SK-N-SH (cell line): ENCODE measurements at regions not wholly inside any gene's neighbourhood (a gene's known extent, or its start where the extent isn't known, plus 50 kb on each side); places are given as distances from the start of the nearest gene placed in this dataset.

Experiments used
- CTCF ChIA-PET: fragments of 300-600, 350-600 bp; formaldehyde crosslinking; extraction: SDS; loops from one replicate; lab custom pipeline; 2021; lab: Yijun Ruan, JAX
- POLR2A ChIA-PET: fragments of 350-600 bp; sonication (Branson Sonifier 250); formaldehyde crosslinking; extraction: SDS; loops from one replicate; lab custom pipeline; 2020; ENCODE audit warnings: antibody characterized with exemption, inconsistent platforms; lab: Yijun Ruan, JAX
- DNase-seq: peaks from one replicate; pipeline ENCODE4 v3.0.0; 2012
- H2AFZ ChIP-seq: fragments of 200-600 bp; sonication (generic); 2 replicates; pipeline ENCODE4 v1.8.1; 2016; ENCODE audit warnings: antibody characterized with exemption, mild to moderate bottlenecking, low read depth
- H3F3A ChIP-seq: fragments of 200-600 bp; sonication (generic); replicated peaks from 2 replicates; pipeline ENCODE3; 2016; ENCODE audit warnings: antibody characterized with exemption, mild to moderate bottlenecking; ENCODE audit not compliant: insufficient read depth
- H3K27ac ChIP-seq, 2 experiments: fragments of 200-500 bp in 1 of 2; fragments of 200-600 bp in 1 of 2; sonication (Bioruptor generic) in 1 of 2; sonication (generic), shearing (Covaris generic) in 1 of 2; 2 replicates each; pipeline versions ENCODE4 v1.5.1 to v1.6.1; 2014 to 2016; ENCODE audit warnings: low read depth in 2 of 2, inconsistent platforms in 1 of 2, low read length in 1 of 2, mild to moderate bottlenecking in 1 of 2, mixed read lengths in 1 of 2
- H3K27me3 ChIP-seq: fragments of 200-600 bp; sonication (generic), shearing (Covaris generic); 2 replicates; pipeline ENCODE4 v1.6.1; 2016; ENCODE audit warnings: mixed run types; ENCODE audit not compliant: insufficient read depth
- H3K36me3 ChIP-seq, 2 experiments: fragments of 200-500 bp in 1 of 2; fragments of 200-600 bp in 1 of 2; sonication (Bioruptor generic) in 1 of 2; sonication (generic) in 1 of 2; replicated peaks in 1 of 2; 2 replicates each; pipeline versions ENCODE3 to v1.5.1; 2014 to 2016; ENCODE audit warnings: low read length in 1 of 2, mild to moderate bottlenecking in 1 of 2; ENCODE audit not compliant: insufficient read depth in 2 of 2, control insufficient read depth in 1 of 2
- H3K4me1 ChIP-seq, 2 experiments: fragments of 200-500 bp in 1 of 2; fragments of 200-600 bp in 1 of 2; sonication (Bioruptor generic) in 1 of 2; sonication (generic), shearing (Covaris generic) in 1 of 2; 2 replicates each; pipeline versions ENCODE4 v1.5.1 to v1.6.1; 2014 to 2016; ENCODE audit warnings: low read depth in 1 of 2, low read length in 1 of 2, mixed run types in 1 of 2; ENCODE audit not compliant: insufficient read depth in 2 of 2, control insufficient read depth in 1 of 2
- H3K4me2 ChIP-seq: fragments of 200-600 bp; sonication (generic), shearing (Covaris generic); 2 replicates; pipeline ENCODE4 v1.6.1; 2017; ENCODE audit warnings: mixed run types
- H3K4me3 ChIP-seq, 2 experiments: fragments of 200-500 bp in 1 of 2; fragments of 200-600 bp in 1 of 2; sonication (Bioruptor generic) in 1 of 2; sonication (generic), shearing (Covaris generic) in 1 of 2; 2 replicates each; pipeline versions ENCODE4 v1.5.1 to v1.8.1; 2014 to 2016; ENCODE audit warnings: low read depth in 2 of 2, inconsistent platforms in 1 of 2, low read length in 1 of 2, mild to moderate bottlenecking in 1 of 2, mixed read lengths in 1 of 2, moderate library complexity in 1 of 2
- H3K79me2 ChIP-seq: fragments of 200-600 bp; sonication (generic); 2 replicates; pipeline ENCODE4 v1.8.1; 2017; ENCODE audit warnings: mild to moderate bottlenecking; ENCODE audit not compliant: insufficient read depth
- H3K9ac ChIP-seq: fragments of 200-600 bp; sonication (generic); 2 replicates; pipeline ENCODE4 v1.6.1; 2017; ENCODE audit warnings: mixed run types
- H3K9me2 ChIP-seq: fragments of 200-600 bp; sonication (generic); 2 replicates; pipeline ENCODE4 v1.6.1; 2017; ENCODE audit warnings: mixed run types
- H3K9me3 ChIP-seq: fragments of 200-600 bp; sonication (generic); 2 replicates; pipeline ENCODE4 v1.6.1; 2017; ENCODE audit warnings: mixed run types, mild to moderate bottlenecking, moderate library complexity
- H4K20me1 ChIP-seq: fragments of 200-600 bp; sonication (generic); 2 replicates; pipeline ENCODE4 v1.6.1; 2017; ENCODE audit warnings: mild to moderate bottlenecking, mixed run types; ENCODE audit not compliant: insufficient read depth
- CHD2 ChIP-seq: fragments of 150-350 bp; IDR thresholded peaks from 2 replicates; pipeline ENCODE4 v1.6.1; 2018; ENCODE audit warnings: low read length; ENCODE audit not compliant: partially characterized antibody
- ELF1 ChIP-seq: IDR thresholded peaks from 2 replicates; pipeline ENCODE4 v1.4.0; 2012
- FOXJ3 ChIP-seq: sonication (generic); formaldehyde crosslinking; IDR thresholded peaks from 2 replicates; pipeline ENCODE4 v1.5.1; 2020; ENCODE audit warnings: mild to moderate bottlenecking, missing genetic modification reagents
- FOXM1 ChIP-seq: IDR thresholded peaks from 2 replicates; pipeline ENCODE4 v1.4.0; 2012; ENCODE audit warnings: low read depth, mild to moderate bottlenecking
- GABPA ChIP-seq: IDR thresholded peaks from 2 replicates; pipeline ENCODE4 v1.4.0; 2012; ENCODE audit warnings: low read depth, mild to moderate bottlenecking
- GATA2 ChIP-seq: sonication (generic); formaldehyde crosslinking; IDR thresholded peaks from 2 replicates; pipeline ENCODE4 v1.5.0; 2020; ENCODE audit warnings: mild to moderate bottlenecking, missing genetic modification reagents
- MEF2A ChIP-seq: IDR thresholded peaks from 2 replicates; pipeline ENCODE4 v1.4.0; 2012; ENCODE audit warnings: low read depth, borderline replicate concordance
- MXI1 ChIP-seq: IDR thresholded peaks from 2 replicates; pipeline ENCODE4 v1.6.1; 2012; ENCODE audit warnings: mild to moderate bottlenecking, low read depth, low read length, improper control_type of control experiment
- NFIC ChIP-seq: IDR thresholded peaks from 2 replicates; pipeline ENCODE4 v1.4.0; 2012; ENCODE audit warnings: borderline replicate concordance
- NRF1 ChIP-seq: IDR thresholded peaks from 2 replicates; pipeline ENCODE4 v1.6.1; 2012; ENCODE audit warnings: low read depth, mild to moderate bottlenecking, low read length
- POLR2AphosphoS5 ChIP-seq: IDR thresholded peaks from 2 replicates; pipeline ENCODE4 v1.6.1; 2012; ENCODE audit warnings: low read depth, low read length
- TAF1 ChIP-seq: IDR thresholded peaks from 2 replicates; pipeline ENCODE4 v1.6.1; 2012; ENCODE audit warnings: low read depth, mild to moderate bottlenecking, low read length, moderate library complexity, borderline replicate concordance
- TCF12 ChIP-seq: IDR thresholded peaks from 2 replicates; pipeline ENCODE4 v1.4.0; 2012
- YY1 ChIP-seq: IDR thresholded peaks from 2 replicates; pipeline ENCODE4 v1.4.0; 2012; ENCODE audit warnings: low read depth, mild to moderate bottlenecking
- WGBS: methylation state at CpG from one replicate; pipeline ENCODE4 v1.1.6; 2017; ENCODE audit warnings: low lambda C conversion rate; 5-methylcytosine and 5-hydroxymethylcytosine counted together
- TF ChIP-seq, protein P1 (sequence below): fragments of 150-350 bp; IDR thresholded peaks from 2 replicates; pipeline ENCODE4 v1.6.1; 2016; ENCODE audit warnings: mild to moderate bottlenecking, low read depth, low read length
- TF ChIP-seq, protein P2 (sequence below): IDR thresholded peaks from 2 replicates; pipeline ENCODE4 v1.4.0; 2012; ENCODE audit warnings: low read depth, borderline replicate concordance
- TF ChIP-seq, protein P3 (sequence below): IDR thresholded peaks from 2 replicates; pipeline ENCODE4 v1.4.0; 2012; ENCODE audit warnings: low read depth, borderline replicate concordance
- TF ChIP-seq, protein P4 (sequence below): IDR thresholded peaks from 2 replicates; pipeline ENCODE4; 2012
- TF ChIP-seq, protein P5 (sequence below): fragments of 200-600 bp; sonication (generic); IDR thresholded peaks from 2 replicates; pipeline ENCODE4 v1.6.1; 2017; ENCODE audit warnings: antibody characterized with exemption, mild to moderate bottlenecking, moderate library complexity

DNA sequence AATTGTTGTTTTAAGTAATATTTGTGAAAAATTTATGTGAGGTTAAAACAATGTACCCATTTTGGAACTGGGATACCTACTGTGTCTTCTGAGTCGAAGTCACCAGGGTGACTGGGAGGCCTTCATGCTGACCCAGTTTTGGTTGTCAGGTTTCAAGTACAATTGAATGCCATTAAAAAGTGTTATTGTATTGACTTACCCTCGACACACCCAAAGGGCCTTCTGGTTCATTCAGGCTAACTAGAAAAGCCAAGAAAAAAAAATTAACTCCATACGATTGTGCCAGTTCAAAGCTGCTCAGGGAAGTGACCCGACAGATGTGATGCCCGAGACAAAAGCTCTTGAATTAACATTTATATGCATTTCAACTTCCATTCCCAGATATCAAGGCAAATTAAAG lies 190.0 kb downstream of the ST6GAL2 start:
- Histone ChIP-seq H3K36me3 (no peaks in the 10 kb centered on the region), H2AFZ (no peak overlapping the region), H3K27ac (no peak overlapping the region), H3K79me2 (no peaks in the 10 kb centered on the region), H3K4me1 (no peaks in the 10 kb centered on the region), H3K27me3 (no peaks in the 10 kb centered on the region), H4K20me1 (no peaks in the 10 kb centered on the region), H3K9me3 (no peaks in the 10 kb centered on the region), H3K4me2 (no peak overlapping the region), H3F3A (no peaks in the 10 kb centered on the region), H3K9ac (no peak overlapping the region), H3K9me2 (no peaks in the 10 kb centered on the region), H3K4me3 (no peak overlapping the region)
- WGBS: 39% methylated on average over 5 of the region's 5 CpGs
- ChIA-PET CTCF (no interaction called here), POLR2A (no interaction called here)
- no peak for DNase-seq
- no peak for TF ChIP-seq FOXJ3 (CRISPR knock-in tag)
- TF ChIP-seq TCF12: no peak
- TF ChIP-seq, protein P1, sequence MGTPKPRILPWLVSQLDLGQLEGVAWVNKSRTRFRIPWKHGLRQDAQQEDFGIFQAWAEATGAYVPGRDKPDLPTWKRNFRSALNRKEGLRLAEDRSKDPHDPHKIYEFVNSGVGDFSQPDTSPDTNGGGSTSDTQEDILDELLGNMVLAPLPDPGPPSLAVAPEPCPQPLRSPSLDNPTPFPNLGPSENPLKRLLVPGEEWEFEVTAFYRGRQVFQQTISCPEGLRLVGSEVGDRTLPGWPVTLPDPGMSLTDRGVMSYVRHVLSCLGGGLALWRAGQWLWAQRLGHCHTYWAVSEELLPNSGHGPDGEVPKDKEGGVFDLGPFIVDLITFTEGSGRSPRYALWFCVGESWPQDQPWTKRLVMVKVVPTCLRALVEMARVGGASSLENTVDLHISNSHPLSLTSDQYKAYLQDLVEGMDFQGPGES: no peak
- TF ChIP-seq, protein P2, sequence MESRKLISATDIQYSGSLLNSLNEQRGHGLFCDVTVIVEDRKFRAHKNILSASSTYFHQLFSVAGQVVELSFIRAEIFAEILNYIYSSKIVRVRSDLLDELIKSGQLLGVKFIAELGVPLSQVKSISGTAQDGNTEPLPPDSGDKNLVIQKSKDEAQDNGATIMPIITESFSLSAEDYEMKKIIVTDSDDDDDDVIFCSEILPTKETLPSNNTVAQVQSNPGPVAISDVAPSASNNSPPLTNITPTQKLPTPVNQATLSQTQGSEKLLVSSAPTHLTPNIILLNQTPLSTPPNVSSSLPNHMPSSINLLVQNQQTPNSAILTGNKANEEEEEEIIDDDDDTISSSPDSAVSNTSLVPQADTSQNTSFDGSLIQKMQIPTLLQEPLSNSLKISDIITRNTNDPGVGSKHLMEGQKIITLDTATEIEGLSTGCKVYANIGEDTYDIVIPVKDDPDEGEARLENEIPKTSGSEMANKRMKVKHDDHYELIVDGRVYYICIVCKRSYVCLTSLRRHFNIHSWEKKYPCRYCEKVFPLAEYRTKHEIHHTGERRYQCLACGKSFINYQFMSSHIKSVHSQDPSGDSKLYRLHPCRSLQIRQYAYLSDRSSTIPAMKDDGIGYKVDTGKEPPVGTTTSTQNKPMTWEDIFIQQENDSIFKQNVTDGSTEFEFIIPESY: no peak

DNA sequence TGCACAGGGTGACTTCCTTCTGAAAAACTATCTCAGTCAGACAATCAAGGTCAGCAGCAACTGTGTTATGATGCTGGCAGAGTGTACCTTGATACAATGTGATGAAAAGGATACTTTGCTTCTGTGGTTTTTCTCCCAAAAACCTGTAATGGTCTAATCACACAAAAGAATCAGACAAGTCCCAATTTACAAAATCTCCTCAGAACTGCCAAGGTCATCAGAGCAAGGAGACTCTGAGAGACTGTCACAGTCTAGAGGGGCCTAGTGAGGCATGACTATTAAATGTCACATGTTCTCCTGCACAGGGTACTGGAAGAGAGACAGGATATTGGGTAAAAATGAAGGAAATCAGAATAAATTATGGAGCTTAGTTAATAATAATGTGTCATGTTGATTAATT lies 185.4 kb downstream of the ST6GAL2 start:
- no peak overlapping the region for H3K27ac ChIP-seq
- DNase-seq: no peak
- no peaks in the 10 kb centered on the region for H3K36me3 ChIP-seq
- H2AFZ ChIP-seq: no peak overlapping the region
- H3K4me1 ChIP-seq: no peaks in the 10 kb centered on the region
- no peak overlapping the region for H3K4me3 ChIP-seq
- no peaks in the 10 kb centered on the region for H3F3A ChIP-seq
- H3K79me2 ChIP-seq: no peaks in the 10 kb centered on the region
- H3K27me3 ChIP-seq: no peaks in the 10 kb centered on the region
- H3K4me2 ChIP-seq: no peak overlapping the region
- H4K20me1 ChIP-seq: no peaks in the 10 kb centered on the region
- no peaks in the 10 kb centered on the region for H3K9me3 ChIP-seq
- no peaks in the 10 kb centered on the region for H3K9me2 ChIP-seq
- no peak overlapping the region for H3K9ac ChIP-seq
- ChIA-PET POLR2A (no interaction called here), CTCF (no interaction called here)
- TF ChIP-seq FOXM1 (no peak), MXI1 (no peak), YY1 (no peak), GATA2 (CRISPR knock-in tag) (no peak), CHD2 (no peak), POLR2AphosphoS5 (no peak), TAF1 (no peak), ELF1 (no peak), MEF2A (no peak), NFIC (no peak), GABPA (no peak), NRF1 (no peak)
- TF ChIP-seq, protein P3, sequence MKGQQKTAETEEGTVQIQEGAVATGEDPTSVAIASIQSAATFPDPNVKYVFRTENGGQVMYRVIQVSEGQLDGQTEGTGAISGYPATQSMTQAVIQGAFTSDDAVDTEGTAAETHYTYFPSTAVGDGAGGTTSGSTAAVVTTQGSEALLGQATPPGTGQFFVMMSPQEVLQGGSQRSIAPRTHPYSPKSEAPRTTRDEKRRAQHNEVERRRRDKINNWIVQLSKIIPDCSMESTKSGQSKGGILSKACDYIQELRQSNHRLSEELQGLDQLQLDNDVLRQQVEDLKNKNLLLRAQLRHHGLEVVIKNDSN: no peak
- TF ChIP-seq, protein P4, sequence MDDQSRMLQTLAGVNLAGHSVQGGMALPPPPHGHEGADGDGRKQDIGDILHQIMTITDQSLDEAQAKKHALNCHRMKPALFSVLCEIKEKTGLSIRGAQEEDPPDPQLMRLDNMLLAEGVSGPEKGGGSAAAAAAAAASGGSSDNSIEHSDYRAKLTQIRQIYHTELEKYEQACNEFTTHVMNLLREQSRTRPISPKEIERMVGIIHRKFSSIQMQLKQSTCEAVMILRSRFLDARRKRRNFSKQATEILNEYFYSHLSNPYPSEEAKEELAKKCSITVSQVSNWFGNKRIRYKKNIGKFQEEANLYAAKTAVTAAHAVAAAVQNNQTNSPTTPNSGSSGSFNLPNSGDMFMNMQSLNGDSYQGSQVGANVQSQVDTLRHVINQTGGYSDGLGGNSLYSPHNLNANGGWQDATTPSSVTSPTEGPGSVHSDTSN: no peak
- TF ChIP-seq, protein P5, sequence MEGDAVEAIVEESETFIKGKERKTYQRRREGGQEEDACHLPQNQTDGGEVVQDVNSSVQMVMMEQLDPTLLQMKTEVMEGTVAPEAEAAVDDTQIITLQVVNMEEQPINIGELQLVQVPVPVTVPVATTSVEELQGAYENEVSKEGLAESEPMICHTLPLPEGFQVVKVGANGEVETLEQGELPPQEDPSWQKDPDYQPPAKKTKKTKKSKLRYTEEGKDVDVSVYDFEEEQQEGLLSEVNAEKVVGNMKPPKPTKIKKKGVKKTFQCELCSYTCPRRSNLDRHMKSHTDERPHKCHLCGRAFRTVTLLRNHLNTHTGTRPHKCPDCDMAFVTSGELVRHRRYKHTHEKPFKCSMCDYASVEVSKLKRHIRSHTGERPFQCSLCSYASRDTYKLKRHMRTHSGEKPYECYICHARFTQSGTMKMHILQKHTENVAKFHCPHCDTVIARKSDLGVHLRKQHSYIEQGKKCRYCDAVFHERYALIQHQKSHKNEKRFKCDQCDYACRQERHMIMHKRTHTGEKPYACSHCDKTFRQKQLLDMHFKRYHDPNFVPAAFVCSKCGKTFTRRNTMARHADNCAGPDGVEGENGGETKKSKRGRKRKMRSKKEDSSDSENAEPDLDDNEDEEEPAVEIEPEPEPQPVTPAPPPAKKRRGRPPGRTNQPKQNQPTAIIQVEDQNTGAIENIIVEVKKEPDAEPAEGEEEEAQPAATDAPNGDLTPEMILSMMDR: no peak
- TF ChIP-seq, protein P2: no peak
- TF ChIP-seq, protein P1: no peak
